Liver (tissue), 8 donors: ENCODE measurements at regions not wholly inside any gene's neighbourhood (a gene's known extent, or its start where the extent isn't known, plus 50 kb on each side); places are given as distances from the start of the nearest gene placed in this dataset.

Experiments
- DNase-seq: peaks from one replicate; pipeline ENCODE4 v3.0.0-alpha.2; 2017; ENCODE audit warnings: low spot score
- H3K27ac ChIP-seq, 2 donors: one replicate each; pipeline ENCODE4 v1.7.0; 2013; ENCODE audit warnings: inconsistent platforms in 2 of 2, low read length in 2 of 2, control low read depth in 1 of 2, low read depth in 1 of 2, mild to moderate bottlenecking in 1 of 2
- H3K27me3 ChIP-seq, 4 donors: one replicate each; pipeline versions ENCODE4 v1.6.1 to v1.7.0; 2013; ENCODE audit warnings: low read length in 3 of 4, inconsistent platforms in 1 of 4, mild to moderate bottlenecking in 1 of 4, moderate library complexity in 1 of 4; ENCODE audit not compliant: control insufficient read depth in 4 of 4, insufficient read depth in 4 of 4
- H3K36me3 ChIP-seq, 4 donors: one replicate each; pipeline versions ENCODE4 v1.6.1 to v1.7.0; 2013; ENCODE audit warnings: low read length in 3 of 4, mild to moderate bottlenecking in 3 of 4, low read depth in 1 of 4, moderate library complexity in 1 of 4; ENCODE audit not compliant: control insufficient read depth in 4 of 4, insufficient read depth in 3 of 4
- H3K4me1 ChIP-seq, 4 donors: one replicate each; pipeline versions ENCODE4 v1.6.1 to v1.7.0; 2013; ENCODE audit warnings: low read length in 3 of 4, mild to moderate bottlenecking in 3 of 4, moderate library complexity in 1 of 4; ENCODE audit not compliant: control insufficient read depth in 4 of 4, insufficient read depth in 4 of 4
- H3K4me3 ChIP-seq, 3 donors: one replicate each; pipeline versions ENCODE4 v1.6.1 to v1.7.0; 2013; ENCODE audit warnings: low read length in 3 of 3, control low read depth in 1 of 3, low read depth in 1 of 3, mild to moderate bottlenecking in 1 of 3
- H3K9ac ChIP-seq, 2 donors: one replicate each; pipeline ENCODE4 v1.7.0; 2013; ENCODE audit warnings: low read length in 2 of 2, mild to moderate bottlenecking in 2 of 2, moderate library complexity in 2 of 2, control low read depth in 1 of 2, low read depth in 1 of 2
- H3K9me3 ChIP-seq, 4 donors: one replicate each; pipeline versions ENCODE4 v1.6.1 to v1.7.0; 2013; ENCODE audit warnings: low read length in 3 of 4; ENCODE audit not compliant: control insufficient read depth in 4 of 4
- EGR1 ChIP-seq, 2 donors: IDR thresholded peaks; 2 replicates each; pipeline ENCODE4 v1.6.1; 2016 to 2018; ENCODE audit warnings: antibody characterized with exemption in 2 of 2, low read depth in 2 of 2
- FOXA1 ChIP-seq: IDR thresholded peaks from 2 replicates; pipeline ENCODE4 v1.6.1; 2016; ENCODE audit warnings: antibody characterized with exemption
- FOXA2 ChIP-seq: IDR thresholded peaks from 2 replicates; pipeline ENCODE4 v1.6.1; 2016; ENCODE audit warnings: antibody characterized with exemption
- GABPA ChIP-seq, 2 donors: IDR thresholded peaks in 1 of 2; conservative IDR thresholded peaks in 1 of 2; 2 replicates each; pipeline ENCODE4 v1.6.1; 2016; ENCODE audit warnings: antibody characterized with exemption in 2 of 2, mild to moderate bottlenecking in 1 of 2, moderate library complexity in 1 of 2
- HNF4A ChIP-seq, 2 donors: conservative IDR thresholded peaks; 2 replicates each; pipeline ENCODE4 v1.6.1; 2016; ENCODE audit warnings: antibody characterized with exemption in 2 of 2, mild to moderate bottlenecking in 2 of 2
- HNF4G ChIP-seq: IDR thresholded peaks from 2 replicates; pipeline ENCODE4 v1.6.1; 2016; ENCODE audit warnings: antibody characterized with exemption
- JUND ChIP-seq, 2 donors: IDR thresholded peaks; 2 replicates each; pipeline ENCODE4 v1.6.1; 2016; ENCODE audit warnings: antibody characterized with exemption in 2 of 2
- NR2F2 ChIP-seq: IDR thresholded peaks from 2 replicates; pipeline ENCODE4 v1.6.1; 2016; ENCODE audit warnings: antibody characterized with exemption
- RAD21 ChIP-seq, 2 donors: IDR thresholded peaks; 2 replicates each; pipeline ENCODE4 v1.6.1; 2016; ENCODE audit warnings: antibody characterized with exemption in 2 of 2, mild to moderate bottlenecking in 2 of 2
- RXRA ChIP-seq, 2 donors: IDR thresholded peaks; 2 replicates each; pipeline ENCODE4 v1.6.1; 2017 to 2018; ENCODE audit warnings: antibody characterized with exemption in 2 of 2, mild to moderate bottlenecking in 1 of 2
- SP1 ChIP-seq: IDR thresholded peaks from 2 replicates; pipeline ENCODE4 v1.6.1; 2018; ENCODE audit warnings: antibody characterized with exemption, mild to moderate bottlenecking
- TAF1 ChIP-seq: conservative IDR thresholded peaks from 2 replicates; pipeline ENCODE4 v1.6.1; 2016; ENCODE audit warnings: antibody characterized with exemption, mild to moderate bottlenecking
- YY1 ChIP-seq: IDR thresholded peaks from 2 replicates; pipeline ENCODE4 v1.6.1; 2016; ENCODE audit warnings: antibody characterized with exemption, mild to moderate bottlenecking
- WGBS: extraction: QIAGEN DNeasy Blood & Tissue Kit; methylation state at CpG from one replicate; pipeline ENCODE4 v1.1.7; 2013; 5-methylcytosine and 5-hydroxymethylcytosine counted together
- TF ChIP-seq, protein P1 (sequence below): IDR thresholded peaks from 2 replicates; pipeline ENCODE4 v1.6.1; 2016; ENCODE audit warnings: antibody characterized with exemption, mild to moderate bottlenecking
- TF ChIP-seq, protein P2 (sequence below): IDR thresholded peaks from 2 replicates; pipeline ENCODE4 v1.6.1; 2016; ENCODE audit warnings: antibody characterized with exemption
- TF ChIP-seq, protein P3 (sequence below): IDR thresholded peaks from 2 replicates; pipeline ENCODE4 v1.6.1; 2016; ENCODE audit warnings: antibody characterized with exemption
- TF ChIP-seq, protein P4 (sequence below): IDR thresholded peaks from 2 replicates; pipeline ENCODE4 v1.6.1; 2016; ENCODE audit warnings: antibody characterized with exemption
- TF ChIP-seq, protein P5 (sequence below): fragments of 150-350 bp; IDR thresholded peaks from 2 replicates; pipeline ENCODE4 v1.5.1; 2017; ENCODE audit warnings: improper control_type of control experiment, low read depth, low read length; ENCODE audit not compliant: missing input control
- donor health status: healthy.
- donor health status: healthy.
- donor health status: healthy.
- donor health status: healthy.
- donor health status: healthy.

DNA sequence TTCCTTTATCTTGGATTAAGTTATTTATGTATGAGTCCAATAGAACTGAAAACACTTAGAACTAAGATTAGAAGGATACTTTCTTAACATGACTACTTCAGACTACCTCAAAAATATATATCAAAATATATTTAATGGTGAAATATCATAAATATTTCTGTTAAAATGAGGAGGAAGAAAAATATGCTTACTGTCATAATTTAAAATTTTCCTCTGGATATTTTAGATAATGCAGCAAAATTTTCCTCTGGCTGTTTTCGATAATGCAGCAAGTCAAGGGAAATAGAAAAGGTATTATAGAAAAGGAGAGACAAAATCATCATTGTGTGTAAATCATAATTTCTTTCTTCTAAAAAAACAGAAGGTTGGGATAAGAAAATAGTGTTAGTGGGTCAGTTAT is 263.3 kb downstream of the HS3ST3A1 start:
- Histone ChIP-seq H3K27ac (no peak overlapping the region), H3K9me3 (no peaks in the 10 kb centered on the region), H3K27me3 (no peaks in the 10 kb centered on the region), H3K4me3 (peak overlapping the region in 2 of 3 donors; percentile 46 to 54), H3K9ac (peak overlapping the region in 1 of 2 donors; percentile 79), H3K36me3 (no peaks in the 10 kb centered on the region), H3K4me1 (peaks cover 0 to 4% (median 0%) of the 10 kb centered on the region in 4 donors)
- no peak for TF ChIP-seq SP1
- TF ChIP-seq, protein P1, sequence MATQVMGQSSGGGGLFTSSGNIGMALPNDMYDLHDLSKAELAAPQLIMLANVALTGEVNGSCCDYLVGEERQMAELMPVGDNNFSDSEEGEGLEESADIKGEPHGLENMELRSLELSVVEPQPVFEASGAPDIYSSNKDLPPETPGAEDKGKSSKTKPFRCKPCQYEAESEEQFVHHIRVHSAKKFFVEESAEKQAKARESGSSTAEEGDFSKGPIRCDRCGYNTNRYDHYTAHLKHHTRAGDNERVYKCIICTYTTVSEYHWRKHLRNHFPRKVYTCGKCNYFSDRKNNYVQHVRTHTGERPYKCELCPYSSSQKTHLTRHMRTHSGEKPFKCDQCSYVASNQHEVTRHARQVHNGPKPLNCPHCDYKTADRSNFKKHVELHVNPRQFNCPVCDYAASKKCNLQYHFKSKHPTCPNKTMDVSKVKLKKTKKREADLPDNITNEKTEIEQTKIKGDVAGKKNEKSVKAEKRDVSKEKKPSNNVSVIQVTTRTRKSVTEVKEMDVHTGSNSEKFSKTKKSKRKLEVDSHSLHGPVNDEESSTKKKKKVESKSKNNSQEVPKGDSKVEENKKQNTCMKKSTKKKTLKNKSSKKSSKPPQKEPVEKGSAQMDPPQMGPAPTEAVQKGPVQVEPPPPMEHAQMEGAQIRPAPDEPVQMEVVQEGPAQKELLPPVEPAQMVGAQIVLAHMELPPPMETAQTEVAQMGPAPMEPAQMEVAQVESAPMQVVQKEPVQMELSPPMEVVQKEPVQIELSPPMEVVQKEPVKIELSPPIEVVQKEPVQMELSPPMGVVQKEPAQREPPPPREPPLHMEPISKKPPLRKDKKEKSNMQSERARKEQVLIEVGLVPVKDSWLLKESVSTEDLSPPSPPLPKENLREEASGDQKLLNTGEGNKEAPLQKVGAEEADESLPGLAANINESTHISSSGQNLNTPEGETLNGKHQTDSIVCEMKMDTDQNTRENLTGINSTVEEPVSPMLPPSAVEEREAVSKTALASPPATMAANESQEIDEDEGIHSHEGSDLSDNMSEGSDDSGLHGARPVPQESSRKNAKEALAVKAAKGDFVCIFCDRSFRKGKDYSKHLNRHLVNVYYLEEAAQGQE, result no peak
- no peak for TF ChIP-seq RXRA (IDR thresholded peaks at IDR 0.05)
- 73% methylated on average over 1 of the region's 1 CpG for WGBS
- no peak for DNase-seq

DNA sequence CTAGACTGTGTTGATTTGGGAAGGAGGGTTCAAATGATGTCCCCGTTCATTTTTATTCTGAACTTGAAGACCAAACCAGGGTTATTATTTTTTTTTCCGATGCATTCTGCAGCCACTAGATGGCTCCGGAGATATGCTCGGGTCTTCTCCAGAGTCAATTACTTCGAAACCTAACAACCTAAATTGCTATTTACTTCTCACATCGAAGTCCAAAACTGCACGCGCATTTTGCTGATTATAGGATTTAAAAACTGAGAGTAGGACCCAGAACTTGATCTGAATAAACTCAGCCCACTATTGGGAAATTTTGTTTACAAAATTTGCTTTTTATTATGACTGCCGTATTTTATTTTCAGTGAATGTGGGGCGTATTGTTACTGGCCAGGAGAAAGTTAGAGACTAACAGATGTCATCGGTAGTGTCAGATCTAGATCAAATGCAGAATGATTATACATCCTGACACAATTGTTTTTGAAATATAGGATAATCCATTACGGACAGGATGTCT is 263.8 kb downstream of the HS3ST3A1 start:
- Histone ChIP-seq H3K9me3 (no peaks in the 10 kb centered on the region), H3K4me3 (peak overlapping the region in 2 of 3 donors; percentile 46 to 54), H3K9ac (peak overlapping the region; percentile 60 to 79), H3K27me3 (no peaks in the 10 kb centered on the region), H3K4me1 (peaks cover 0 to 4% (median 0%) of the 10 kb centered on the region in 4 donors), H3K27ac (no peak overlapping the region), H3K36me3 (no peaks in the 10 kb centered on the region)
- TF ChIP-seq RAD21 (IDR thresholded peaks at IDR 0.05) (peak; percentile 92 to 96), FOXA2 (no peak), SP1 (no peak), RXRA (IDR thresholded peaks at IDR 0.05) (no peak), YY1 (no peak), GABPA (IDR thresholded peaks at IDR 0.05 in 1 of 2, conservative IDR thresholded peaks at IDR 0.05 in 1 of 2) (no peak), HNF4A (conservative IDR thresholded peaks at IDR 0.05) (peak; percentile 6 to 8), EGR1 (IDR thresholded peaks at IDR 0.05; ENCODE audit: low read depth in 2 of 2) (no peak), HNF4G (no peak), FOXA1 (no peak), NR2F2 (no peak), JUND (IDR thresholded peaks at IDR 0.05) (no peak), TAF1 (no peak)
- TF ChIP-seq, protein P2, sequence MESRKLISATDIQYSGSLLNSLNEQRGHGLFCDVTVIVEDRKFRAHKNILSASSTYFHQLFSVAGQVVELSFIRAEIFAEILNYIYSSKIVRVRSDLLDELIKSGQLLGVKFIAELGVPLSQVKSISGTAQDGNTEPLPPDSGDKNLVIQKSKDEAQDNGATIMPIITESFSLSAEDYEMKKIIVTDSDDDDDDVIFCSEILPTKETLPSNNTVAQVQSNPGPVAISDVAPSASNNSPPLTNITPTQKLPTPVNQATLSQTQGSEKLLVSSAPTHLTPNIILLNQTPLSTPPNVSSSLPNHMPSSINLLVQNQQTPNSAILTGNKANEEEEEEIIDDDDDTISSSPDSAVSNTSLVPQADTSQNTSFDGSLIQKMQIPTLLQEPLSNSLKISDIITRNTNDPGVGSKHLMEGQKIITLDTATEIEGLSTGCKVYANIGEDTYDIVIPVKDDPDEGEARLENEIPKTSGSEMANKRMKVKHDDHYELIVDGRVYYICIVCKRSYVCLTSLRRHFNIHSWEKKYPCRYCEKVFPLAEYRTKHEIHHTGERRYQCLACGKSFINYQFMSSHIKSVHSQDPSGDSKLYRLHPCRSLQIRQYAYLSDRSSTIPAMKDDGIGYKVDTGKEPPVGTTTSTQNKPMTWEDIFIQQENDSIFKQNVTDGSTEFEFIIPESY, result no peak
- TF ChIP-seq, protein P1, result no peak
- TF ChIP-seq, protein P3, sequence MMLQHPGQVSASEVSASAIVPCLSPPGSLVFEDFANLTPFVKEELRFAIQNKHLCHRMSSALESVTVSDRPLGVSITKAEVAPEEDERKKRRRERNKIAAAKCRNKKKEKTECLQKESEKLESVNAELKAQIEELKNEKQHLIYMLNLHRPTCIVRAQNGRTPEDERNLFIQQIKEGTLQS, result no peak
- TF ChIP-seq, protein P4, sequence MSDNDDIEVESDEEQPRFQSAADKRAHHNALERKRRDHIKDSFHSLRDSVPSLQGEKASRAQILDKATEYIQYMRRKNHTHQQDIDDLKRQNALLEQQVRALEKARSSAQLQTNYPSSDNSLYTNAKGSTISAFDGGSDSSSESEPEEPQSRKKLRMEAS, result no peak
- TF ChIP-seq, protein P5, sequence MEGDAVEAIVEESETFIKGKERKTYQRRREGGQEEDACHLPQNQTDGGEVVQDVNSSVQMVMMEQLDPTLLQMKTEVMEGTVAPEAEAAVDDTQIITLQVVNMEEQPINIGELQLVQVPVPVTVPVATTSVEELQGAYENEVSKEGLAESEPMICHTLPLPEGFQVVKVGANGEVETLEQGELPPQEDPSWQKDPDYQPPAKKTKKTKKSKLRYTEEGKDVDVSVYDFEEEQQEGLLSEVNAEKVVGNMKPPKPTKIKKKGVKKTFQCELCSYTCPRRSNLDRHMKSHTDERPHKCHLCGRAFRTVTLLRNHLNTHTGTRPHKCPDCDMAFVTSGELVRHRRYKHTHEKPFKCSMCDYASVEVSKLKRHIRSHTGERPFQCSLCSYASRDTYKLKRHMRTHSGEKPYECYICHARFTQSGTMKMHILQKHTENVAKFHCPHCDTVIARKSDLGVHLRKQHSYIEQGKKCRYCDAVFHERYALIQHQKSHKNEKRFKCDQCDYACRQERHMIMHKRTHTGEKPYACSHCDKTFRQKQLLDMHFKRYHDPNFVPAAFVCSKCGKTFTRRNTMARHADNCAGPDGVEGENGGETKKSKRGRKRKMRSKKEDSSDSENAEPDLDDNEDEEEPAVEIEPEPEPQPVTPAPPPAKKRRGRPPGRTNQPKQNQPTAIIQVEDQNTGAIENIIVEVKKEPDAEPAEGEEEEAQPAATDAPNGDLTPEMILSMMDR, result peak; percentile 76
- WGBS, result 2% methylated on average over 12 of the region's 12 CpGs
- DNase-seq, result no peak
